ENCODE measurements at regions not wholly inside any gene's neighbourhood (a gene's known extent, or its start where the extent isn't known, plus 50 kb on each side); places are given as distances from the start of the nearest gene placed in this dataset.

DNA sequence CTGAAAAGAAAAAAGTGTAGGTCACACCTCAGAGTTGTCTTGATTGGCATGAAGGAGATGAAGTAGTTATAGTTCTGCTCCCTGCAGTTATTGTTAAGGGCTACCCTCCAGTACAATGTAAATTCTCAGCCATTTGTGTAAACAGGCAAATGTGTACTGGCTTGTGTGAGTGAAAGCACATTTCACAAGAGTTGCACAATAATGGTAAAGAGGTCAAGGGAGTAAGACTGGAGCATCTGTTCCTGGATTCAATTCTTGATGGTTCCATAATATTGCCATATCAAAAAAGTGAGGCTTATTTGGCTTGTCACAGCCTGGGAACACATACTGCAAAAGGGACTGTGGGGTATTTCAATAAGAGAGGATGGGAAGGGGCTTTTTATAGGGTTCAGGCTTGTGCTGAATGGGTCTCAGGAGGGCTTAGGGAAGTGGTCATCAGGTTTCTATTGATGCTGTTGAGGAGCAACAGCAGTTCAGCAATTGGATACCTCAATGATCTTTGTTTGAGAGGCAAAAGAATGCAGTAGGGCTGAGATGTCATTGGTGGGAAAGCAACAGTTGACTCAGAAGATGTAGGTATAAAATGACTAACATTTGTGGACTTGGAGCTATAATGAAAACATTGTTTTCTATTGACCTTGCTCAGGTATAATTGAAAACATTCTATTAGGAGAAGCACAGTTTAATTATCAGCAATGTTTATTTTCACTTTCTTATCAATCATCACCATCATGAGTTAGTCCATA is 402.6 kb downstream of the BCKDHB start:
- no peak for TF ChIP-seq POLR2A (IDR thresholded peaks at IDR 0.05; ENCODE audit: low read length)
- TF ChIP-seq GATA1 (IDR thresholded peaks at IDR 0.05; ENCODE audit: low read depth, low read length), result no peak

Measured in erythroblast (primary cell).